Thymus (tissue), 11 donors: ENCODE measurements at regions not wholly inside any gene's neighbourhood (a gene's known extent, or its start where the extent isn't known, plus 50 kb on each side); places are given as distances from the start of the nearest gene placed in this dataset.

Source experiments
- DNase-seq, 9 donors: peaks; one replicate each; pipeline ENCODE4 v3.0.0-alpha.2; 2013; ENCODE audit warnings: low spot score in 9 of 9, low read depth in 6 of 9, missing footprints in 1 of 9
- H3K27ac ChIP-seq, 2 donors: one replicate each; pipeline ENCODE4 v1.5.1; 2013; ENCODE audit warnings: control low read depth in 1 of 2, low read depth in 1 of 2, low read length in 1 of 2, mild to moderate bottlenecking in 1 of 2, moderate library complexity in 1 of 2
- H3K27me3 ChIP-seq, 2 donors: one replicate each; pipeline ENCODE4 v1.5.1; 2013; ENCODE audit warnings: low read length in 1 of 2; ENCODE audit not compliant: control insufficient read depth in 2 of 2, insufficient read depth in 1 of 2
- H3K36me3 ChIP-seq, 2 donors: one replicate each; pipeline ENCODE4 v1.5.1; 2013; ENCODE audit warnings: low read length in 1 of 2, mild to moderate bottlenecking in 1 of 2, moderate library complexity in 1 of 2; ENCODE audit not compliant: control insufficient read depth in 2 of 2, insufficient read depth in 2 of 2
- H3K4me1 ChIP-seq, 2 donors: one replicate each; pipeline ENCODE4 v1.5.1; 2013; ENCODE audit warnings: low read length in 2 of 2; ENCODE audit not compliant: control insufficient read depth in 2 of 2, insufficient read depth in 2 of 2
- H3K4me3 ChIP-seq, 2 donors: one replicate each; pipeline ENCODE4 v1.5.1; 2013; ENCODE audit warnings: low read length in 2 of 2, control low read depth in 1 of 2, mild to moderate bottlenecking in 1 of 2
- H3K9me3 ChIP-seq, 2 donors: one replicate each; pipeline ENCODE4 v1.5.1; 2013; ENCODE audit warnings: low read length in 1 of 2, mild to moderate bottlenecking in 1 of 2; ENCODE audit not compliant: control insufficient read depth in 2 of 2, insufficient read depth in 1 of 2
- WGBS: extraction: QIAGEN DNeasy Blood & Tissue Kit; methylation state at CpG from one replicate; pipeline ENCODE4 v1.1.7; 2013; 5-methylcytosine and 5-hydroxymethylcytosine counted together
- donor health status: healthy.

GRCh38 chr5:82355053-82355452 is 76.9 kb upstream of the RPS23 start:
- peaks cover 0 to 4% of the 10 kb centered on the region in 2 donors for H3K9me3 ChIP-seq
- peaks cover 0 to 2% of the 10 kb centered on the region in 2 donors for H3K36me3 ChIP-seq
- no peaks in the 10 kb centered on the region for H3K27me3 ChIP-seq
- DNase-seq, result no peak
- no peak overlapping the region for H3K4me3 ChIP-seq
- no peak overlapping the region for H3K27ac ChIP-seq
- peaks cover 19 to 40% of the 10 kb centered on the region in 2 donors for H3K4me1 ChIP-seq
- 98% methylated on average over 3 of the region's 3 CpGs for WGBS

- 95% methylated on average over 2 of the region's 2 CpGs for WGBS
- Histone ChIP-seq H3K4me1 (peaks cover 20 to 45% of the 10 kb centered on the region in 2 donors), H3K36me3 (peaks cover 0 to 2% of the 10 kb centered on the region in 2 donors), H3K9me3 (peaks cover 0 to 4% of the 10 kb centered on the region in 2 donors), H3K27ac (no peak overlapping the region), H3K4me3 (no peak overlapping the region), H3K27me3 (no peaks in the 10 kb centered on the region)
- DNase-seq, result no peak
These were observed 76.4 kb upstream of the RPS23 start for GRCh38 chr5:82354543-82354942.

GRCh38 chr5:82353522-82353921 is 75.4 kb upstream of the RPS23 start:
- no peaks in the 10 kb centered on the region for H3K36me3 ChIP-seq
- DNase-seq, result no peak
- no peak overlapping the region for H3K27ac ChIP-seq
- H3K9me3 ChIP-seq, result peaks cover 0 to 4% of the 10 kb centered on the region in 2 donors
- WGBS, result 88% methylated on average over 3 of the region's 3 CpGs
- H3K4me3 ChIP-seq, result no peak overlapping the region
- no peaks in the 10 kb centered on the region for H3K27me3 ChIP-seq
- peaks cover 29 to 49% of the 10 kb centered on the region in 2 donors for H3K4me1 ChIP-seq

GRCh38 chr5:82352146-82352791 is 74.1 kb upstream of the RPS23 start:
- no peak for DNase-seq
- WGBS, result 86% methylated on average over 7 of the region's 7 CpGs

GRCh38 chr5:82351754-82352145 is 73.6 kb upstream of the RPS23 start:
- 11% methylated on average over 2 of the region's 2 CpGs for WGBS
- Histone ChIP-seq H3K27me3 (no peaks in the 10 kb centered on the region), H3K9me3 (no peaks in the 10 kb centered on the region), H3K36me3 (peaks cover 0 to 3% of the 10 kb centered on the region in 2 donors), H3K4me3 (no peak overlapping the region), H3K4me1 (peaks cover 36 to 50% of the 10 kb centered on the region in 2 donors), H3K27ac (no peak overlapping the region)
- DNase-seq, result peak in 8 of 9 donors; percentile 53 to 86 (median 66)

More at GRCh38 chr5:82352146-82352791, 74.1 kb upstream of the RPS23 start:
- no peak overlapping the region for H3K27ac ChIP-seq
- H3K27me3 ChIP-seq, result no peaks in the 10 kb centered on the region
- no peaks in the 10 kb centered on the region for H3K36me3 ChIP-seq
- peaks cover 31 to 50% of the 10 kb centered on the region in 2 donors for H3K4me1 ChIP-seq
- peaks cover 0 to 2% of the 10 kb centered on the region in 2 donors for H3K9me3 ChIP-seq
- H3K4me3 ChIP-seq, result no peak overlapping the region

GRCh38 chr5:82351297-82351696 is 73.1 kb upstream of the RPS23 start:
- H3K27me3 ChIP-seq, result no peaks in the 10 kb centered on the region
- H3K9me3 ChIP-seq, result no peaks in the 10 kb centered on the region
- 100% methylated on average over 1 of the region's 1 CpG for WGBS
- peaks cover 38 to 54% of the 10 kb centered on the region in 2 donors for H3K4me1 ChIP-seq
- peaks cover 0 to 3% of the 10 kb centered on the region in 2 donors for H3K36me3 ChIP-seq
- DNase-seq, result no peak
- H3K4me3 ChIP-seq, result no peak overlapping the region
- H3K27ac ChIP-seq, result no peak overlapping the region

- Histone ChIP-seq H3K27ac (no peak overlapping the region), H3K27me3 (no peaks in the 10 kb centered on the region), H3K36me3 (peaks cover 0 to 3% of the 10 kb centered on the region in 2 donors), H3K9me3 (no peaks in the 10 kb centered on the region), H3K4me1 (peaks cover 37 to 64% of the 10 kb centered on the region in 2 donors), H3K4me3 (no peak overlapping the region)
- DNase-seq, result peak in 1 of 9 donors; percentile 65
- 89% methylated on average over 4 of the region's 4 CpGs for WGBS
These were observed 71.5 kb upstream of the RPS23 start for GRCh38 chr5:82349652-82350051.

GRCh38 chr5:82348784-82349425 is 70.8 kb upstream of the RPS23 start:
- peaks cover 0 to 3% of the 10 kb centered on the region in 2 donors for H3K36me3 ChIP-seq
- H3K27me3 ChIP-seq, result no peaks in the 10 kb centered on the region
- H3K4me1 ChIP-seq, result peaks cover 35 to 67% of the 10 kb centered on the region in 2 donors
- H3K9me3 ChIP-seq, result no peaks in the 10 kb centered on the region
- WGBS, result 96% methylated on average over 4 of the region's 4 CpGs
- DNase-seq, result no peak
- peak overlapping the region in 1 of 2 donors; percentile 72 for H3K27ac ChIP-seq
- no peak overlapping the region for H3K4me3 ChIP-seq

GRCh38 chr5:82347201-82347865 is 69.2 kb upstream of the RPS23 start:
- Histone ChIP-seq H3K27ac (peak overlapping the region; percentile 68 to 72), H3K9me3 (no peaks in the 10 kb centered on the region), H3K27me3 (no peaks in the 10 kb centered on the region), H3K36me3 (peaks cover 0 to 3% of the 10 kb centered on the region in 2 donors), H3K4me1 (peaks cover 31 to 69% of the 10 kb centered on the region in 2 donors), H3K4me3 (no peak overlapping the region)
- 9% methylated on average over 12 of the region's 12 CpGs for whole genome bisulfite sequencing
- DNase-seq, result peak in 2 of 9 donors; percentile 38 to 76
